PC-9 (cell line): ENCODE measurements at regions not wholly inside any gene's neighbourhood (a gene's known extent, or its start where the extent isn't known, plus 50 kb on each side); places are given as distances from the start of the nearest gene placed in this dataset.

ENCODE experiments used
- BruUV-seq: library from RNA; stranded (reverse); fragments of 400-500 nt; replicated peaks from 2 replicates; lab custom pipeline; 2021; lab: Mats Ljungman, UMichigan
- CTCF ChIA-PET: fragments of 300-600 bp; sonication (Branson Sonifier 250); formaldehyde crosslinking; loops from one replicate; lab custom pipeline; 2022; ENCODE audit warnings: antibody characterized with exemption; lab: Charles Lee
- POLR2A ChIA-PET: fragments of 300-600 bp; sonication (Branson Sonifier 250); formaldehyde crosslinking; loops from one replicate; lab custom pipeline; 2022; ENCODE audit warnings: antibody characterized with exemption; ENCODE audit not compliant: unreplicated experiment; lab: Charles Lee
- DNase-seq, 2 experiments: peaks; one replicate each; pipeline versions ENCODE4 v3.0.0 to v3.0.0-alpha.2; 2015 to 2022; ENCODE audit warnings: mixed read lengths in 1 of 2
- H2AFZ ChIP-seq: fragments of 200-600 bp; sonication (generic); 2 replicates; pipeline ENCODE4 v1.8.1; 2017; ENCODE audit warnings: antibody characterized with exemption
- H3F3A ChIP-seq: fragments of 200-600 bp; sonication (generic); 2 replicates; pipeline ENCODE4 v1.8.1; 2017; ENCODE audit warnings: antibody characterized with exemption, mild to moderate bottlenecking, low read depth; ENCODE audit not compliant: insufficient read depth
- H3K27ac ChIP-seq: fragments of 200-600 bp; sonication (generic); 2 replicates; pipeline ENCODE4 v1.6.1; 2016; ENCODE audit warnings: mixed run types
- H3K27me3 ChIP-seq: fragments of 200-600 bp; sonication (generic); 2 replicates; pipeline ENCODE4 v1.6.1; 2016; ENCODE audit warnings: low read depth, mixed run types; ENCODE audit not compliant: insufficient read depth
- H3K36me3 ChIP-seq: fragments of 200-600 bp; sonication (generic); 2 replicates; pipeline ENCODE4 v1.6.1; 2016; ENCODE audit warnings: low read depth, mixed run types
- H3K4me1 ChIP-seq: fragments of 200-600 bp; sonication (generic); replicated peaks from 2 replicates; pipeline ENCODE4 v1.6.1; 2016; ENCODE audit warnings: mixed run types; ENCODE audit not compliant: insufficient read depth
- H3K4me2 ChIP-seq: fragments of 200-600 bp; sonication (generic); 2 replicates; pipeline ENCODE4 v1.6.1; 2017; ENCODE audit warnings: mixed run types
- H3K4me3 ChIP-seq: fragments of 200-600 bp; sonication (generic); 2 replicates; pipeline ENCODE4 v1.6.1; 2016; ENCODE audit warnings: mixed run types
- H3K79me2 ChIP-seq: fragments of 200-600 bp; sonication (generic); 2 replicates; pipeline ENCODE4 v1.6.1; 2017; ENCODE audit warnings: low read depth, mixed run types
- H3K9me2 ChIP-seq: fragments of 200-600 bp; sonication (generic); 2 replicates; pipeline ENCODE4 v1.8.1; 2017; ENCODE audit warnings: mild to moderate bottlenecking; ENCODE audit not compliant: insufficient read depth
- H3K9me3 ChIP-seq: fragments of 200-600 bp; sonication (generic); 2 replicates; pipeline ENCODE4 v1.8.1; 2016; ENCODE audit warnings: low read depth; ENCODE audit not compliant: insufficient read depth
- H4K20me1 ChIP-seq: fragments of 200-600 bp; sonication (generic); 2 replicates; pipeline ENCODE4 v1.8.1; 2017; ENCODE audit not compliant: insufficient read depth
- CTCF ChIP-seq: fragments of 200-600 bp; sonication (generic); conservative IDR thresholded peaks from 2 replicates; pipeline ENCODE4 v1.6.1; 2017; ENCODE audit warnings: mixed run types, antibody characterized with exemption, mild to moderate bottlenecking, moderate library complexity
- EZH2 ChIP-seq: fragments of 200-600 bp; sonication (generic); IDR thresholded peaks from 2 replicates; pipeline ENCODE4 v1.8.0; 2017; ENCODE audit warnings: antibody characterized with exemption, low read depth
- intact Hi-C: fragments of 100-400 bp; cut with micrococcal nuclease; formaldehyde crosslinking; loops from one replicate; pipeline ENCODE4 v1.10.0; 2022; ENCODE audit not compliant: unreplicated experiment

- no peak for DNase-seq
- Histone ChIP-seq H3K4me2 (no peak overlapping the region), H2AFZ (no peak overlapping the region), H3K79me2 (no peaks in the 10 kb centered on the region), H3K27me3 (no peaks in the 10 kb centered on the region), H4K20me1 (no peaks in the 10 kb centered on the region), H3K9me2 (no peaks in the 10 kb centered on the region), H3K4me1 (no peaks in the 10 kb centered on the region), H3K36me3 (no peaks in the 10 kb centered on the region), H3K27ac (no peak overlapping the region), H3F3A (no peaks in the 10 kb centered on the region), H3K9me3 (no peaks in the 10 kb centered on the region), H3K4me3 (no peak overlapping the region)
- POLR2A ChIA-PET, result no interaction called here
- CTCF ChIA-PET, result no interaction called here
- BruUV-seq, result no TSS peak
- intact Hi-C loops, result no loop called here
- no peak for TF ChIP-seq CTCF
- TF ChIP-seq EZH2, result no peak
These were observed 169.6 kb upstream of the GATB start for GRCh38 chr4:151930372-151930771.

GRCh38 chr4:151928112-151928511, 167.3 kb upstream of the GATB start:
- H3K9me2 ChIP-seq, result no peaks in the 10 kb centered on the region
- H3K9me3 ChIP-seq, result no peaks in the 10 kb centered on the region
- H3K27ac ChIP-seq, result no peak overlapping the region
- H2AFZ ChIP-seq, result no peak overlapping the region
- POLR2A ChIA-PET, result no interaction called here
- H3K4me3 ChIP-seq, result no peak overlapping the region
- H3K36me3 ChIP-seq, result no peaks in the 10 kb centered on the region
- intact Hi-C loops, result no loop called here
- H3K79me2 ChIP-seq, result no peaks in the 10 kb centered on the region
- H3K4me1 ChIP-seq, result no peaks in the 10 kb centered on the region
- no peak for DNase-seq
- no peaks in the 10 kb centered on the region for H3K27me3 ChIP-seq
- H3K4me2 ChIP-seq, result no peak overlapping the region
- H4K20me1 ChIP-seq, result no peaks in the 10 kb centered on the region
- CTCF ChIA-PET, result no interaction called here
- H3F3A ChIP-seq, result no peaks in the 10 kb centered on the region
- TF ChIP-seq CTCF, result no peak
- TF ChIP-seq EZH2, result no peak
- BruUV-seq, result no TSS peak

GRCh38 chr4:151922811-151923210, 162.0 kb upstream of the GATB start:
- H3K9me2 ChIP-seq, result no peaks in the 10 kb centered on the region
- CTCF ChIA-PET, result no interaction called here
- DNase-seq, result no peak
- BruUV-seq, result no TSS peak
- no peaks in the 10 kb centered on the region for H4K20me1 ChIP-seq
- no peaks in the 10 kb centered on the region for H3K79me2 ChIP-seq
- H3K4me2 ChIP-seq, result no peak overlapping the region
- POLR2A ChIA-PET, result interaction anchor here (0.6 kb wide), 1 partner anchor 28 kb away, joined by 4 read pairs; no protein-coding TSS in a partner anchor
- H3F3A ChIP-seq, result no peaks in the 10 kb centered on the region
- no peaks in the 10 kb centered on the region for H3K9me3 ChIP-seq
- H3K27ac ChIP-seq, result no peak overlapping the region
- TF ChIP-seq EZH2, result no peak
- TF ChIP-seq CTCF, result no peak
- H3K4me3 ChIP-seq, result no peak overlapping the region
- H3K4me1 ChIP-seq, result no peaks in the 10 kb centered on the region
- no peak overlapping the region for H2AFZ ChIP-seq
- intact Hi-C loops, result no loop called here
- H3K27me3 ChIP-seq, result no peaks in the 10 kb centered on the region
- no peaks in the 10 kb centered on the region for H3K36me3 ChIP-seq
